OCI-LY1 (cell line): ENCODE measurements at regions not wholly inside any gene's neighbourhood (a gene's known extent, or its start where the extent isn't known, plus 50 kb on each side); places are given as distances from the start of the nearest gene placed in this dataset.

ENCODE experiments used
- H2AFZ ChIP-seq: fragments of 200-600 bp; sonication (generic), shearing (Covaris generic); 2 replicates; pipeline ENCODE4 v1.6.0; 2014; ENCODE audit warnings: antibody characterized with exemption, mild to moderate bottlenecking, low read length
- H3F3A ChIP-seq: fragments of 200-600 bp; sonication (generic), shearing (Covaris generic); 2 replicates; pipeline ENCODE4 v1.6.0; 2014; ENCODE audit warnings: mild to moderate bottlenecking, antibody characterized with exemption, low read length, moderate library complexity; ENCODE audit not compliant: insufficient read depth
- H3K27ac ChIP-seq: fragments of 200-600 bp; sonication (generic); 2 replicates; pipeline ENCODE4 v1.5.1; 2014; ENCODE audit warnings: low read length, mixed run types, mild to moderate bottlenecking, low read depth; ENCODE audit not compliant: poor library complexity, severe bottlenecking
- H3K27me3 ChIP-seq: fragments of 200-600 bp; sonication (generic); 2 replicates; pipeline ENCODE4 v1.6.0; 2014; ENCODE audit warnings: antibody characterized with exemption, mild to moderate bottlenecking, low read length, moderate library complexity; ENCODE audit not compliant: insufficient read depth
- H3K36me3 ChIP-seq: fragments of 200-600 bp; sonication (generic); 2 replicates; pipeline ENCODE4 v1.6.1; 2014; ENCODE audit warnings: mild to moderate bottlenecking, antibody characterized with exemption, low read length, moderate library complexity, mixed read lengths; ENCODE audit not compliant: insufficient read depth
- H3K4me1 ChIP-seq: fragments of 200-600 bp; sonication (generic); 2 replicates; pipeline ENCODE4 v1.5.1; 2014; ENCODE audit warnings: mild to moderate bottlenecking, low read length, moderate library complexity; ENCODE audit not compliant: insufficient read depth, severe bottlenecking
- H3K4me2 ChIP-seq: fragments of 200-600 bp; sonication (generic), shearing (Covaris generic); 2 replicates; pipeline ENCODE4 v1.6.1; 2014; ENCODE audit warnings: low read length
- H3K4me3 ChIP-seq: fragments of 200-600 bp; sonication (generic); 2 replicates; pipeline ENCODE4 v1.5.1; 2014; ENCODE audit warnings: low read length, low read depth, mild to moderate bottlenecking, mixed read lengths; ENCODE audit not compliant: poor library complexity, severe bottlenecking
- H3K79me2 ChIP-seq: fragments of 200-600 bp; shearing (Covaris generic); 2 replicates; pipeline ENCODE4 v1.6.1; 2016; ENCODE audit warnings: mixed run types, low read length, mixed read lengths; ENCODE audit not compliant: insufficient read depth
- H3K9ac ChIP-seq: fragments of 200-600 bp; sonication (generic), shearing (Covaris generic); 2 replicates; pipeline ENCODE4 v1.6.1; 2014; ENCODE audit warnings: mild to moderate bottlenecking, low read length, mixed read lengths
- H3K9me2 ChIP-seq: fragments of 200-600 bp; sonication (generic), shearing (Covaris generic); 2 replicates; pipeline ENCODE4 v1.6.1; 2014; ENCODE audit warnings: low read depth, mild to moderate bottlenecking, low read length, mixed read lengths
- H3K9me3 ChIP-seq: fragments of 200-600 bp; shearing (Covaris generic); 2 replicates; pipeline ENCODE4 v1.6.1; 2014; ENCODE audit warnings: low read length, mixed read lengths
- H4K20me1 ChIP-seq: fragments of 200-600 bp; sonication (generic), shearing (Covaris generic); 2 replicates; pipeline ENCODE4 v1.6.0; 2016; ENCODE audit warnings: mild to moderate bottlenecking, low read length; ENCODE audit not compliant: insufficient read depth
- CTCF ChIP-seq: fragments of 200-600 bp; sonication (generic), shearing (Covaris generic); IDR thresholded peaks from 2 replicates; pipeline ENCODE4 v1.5.1; 2017; ENCODE audit warnings: mild to moderate bottlenecking, antibody characterized with exemption, low read length, moderate library complexity, mixed read lengths
- EZH2 ChIP-seq: fragments of 200-600 bp; sonication (generic), shearing (Covaris generic); IDR thresholded peaks from 2 replicates; pipeline ENCODE4 v1.8.0; 2017; ENCODE audit warnings: borderline replicate concordance, mixed run types, mild to moderate bottlenecking, antibody characterized with exemption, low read length, moderate library complexity, mixed read lengths

DNA sequence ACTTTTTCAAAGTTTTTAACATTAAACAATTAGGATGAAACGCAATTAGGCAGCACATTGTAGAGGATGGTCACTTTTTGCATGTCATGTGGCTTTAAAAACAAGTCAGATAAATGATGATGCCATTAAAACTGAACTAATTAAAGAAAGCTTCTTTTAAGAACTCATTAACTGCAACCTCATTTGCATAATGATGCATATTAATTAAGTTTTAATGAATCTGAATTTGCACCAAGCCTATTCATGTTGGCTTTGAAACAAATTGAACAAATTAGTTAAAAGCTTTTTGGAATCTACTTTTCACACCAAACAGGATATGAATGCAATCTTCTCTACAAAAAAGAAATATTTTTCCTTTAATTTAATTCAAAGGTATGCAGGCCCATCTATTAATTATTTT is 499.0 kb downstream of the VRK1 start:
- Histone ChIP-seq H3K4me2 (no peak overlapping the region), H3K9ac (no peak overlapping the region), H3K9me3 (no peaks in the 10 kb centered on the region), H3K27ac (no peak overlapping the region), H3K27me3 (no peaks in the 10 kb centered on the region), H3K4me1 (no peaks in the 10 kb centered on the region), H3K4me3 (no peak overlapping the region), H3K9me2 (no peaks in the 10 kb centered on the region), H3F3A (no peaks in the 10 kb centered on the region), H3K79me2 (no peaks in the 10 kb centered on the region), H4K20me1 (no peaks in the 10 kb centered on the region), H2AFZ (no peak overlapping the region), H3K36me3 (no peaks in the 10 kb centered on the region)
- TF ChIP-seq EZH2 (no peak), CTCF (no peak)

DNA sequence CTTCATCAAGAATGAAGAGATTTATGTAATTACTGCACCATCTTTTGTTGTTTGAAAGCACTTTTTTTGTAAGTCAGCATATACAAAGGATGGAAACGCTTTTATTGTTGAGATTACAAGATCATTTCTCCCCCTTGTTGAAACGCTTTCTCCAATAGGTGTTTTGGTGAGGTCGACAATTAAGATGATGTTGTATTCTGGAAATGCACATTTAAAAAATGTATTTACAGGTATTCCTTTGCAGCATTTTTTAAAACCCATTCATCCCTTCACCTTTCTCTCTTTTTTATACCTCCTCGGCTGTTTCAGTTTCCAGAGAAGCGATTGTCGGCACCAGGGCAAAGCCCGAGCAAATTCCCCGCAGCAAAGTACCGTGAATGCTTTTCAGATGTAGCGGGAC is 499.9 kb downstream of the VRK1 start:
- no peaks in the 10 kb centered on the region for H3K79me2 ChIP-seq
- H2AFZ ChIP-seq: no peak overlapping the region
- H3F3A ChIP-seq: no peaks in the 10 kb centered on the region
- no peak overlapping the region for H3K27ac ChIP-seq
- H3K4me1 ChIP-seq: no peaks in the 10 kb centered on the region
- H3K4me2 ChIP-seq: no peak overlapping the region
- TF ChIP-seq EZH2: no peak
- TF ChIP-seq CTCF: no peak
- no peaks in the 10 kb centered on the region for H3K9me3 ChIP-seq
- no peaks in the 10 kb centered on the region for H4K20me1 ChIP-seq
- H3K9ac ChIP-seq: no peak overlapping the region
- H3K27me3 ChIP-seq: no peaks in the 10 kb centered on the region
- no peaks in the 10 kb centered on the region for H3K9me2 ChIP-seq
- no peak overlapping the region for H3K4me3 ChIP-seq
- H3K36me3 ChIP-seq: no peaks in the 10 kb centered on the region

GRCh38 chr14:97298331-97298730 is 501.1 kb downstream of the VRK1 start:
- H3K9me3 ChIP-seq: no peaks in the 10 kb centered on the region
- H3K27ac ChIP-seq: no peak overlapping the region
- H3K36me3 ChIP-seq: no peaks in the 10 kb centered on the region
- H3K9me2 ChIP-seq: no peaks in the 10 kb centered on the region
- no peak overlapping the region for H3K4me3 ChIP-seq
- H2AFZ ChIP-seq: no peak overlapping the region
- no peaks in the 10 kb centered on the region for H3K4me1 ChIP-seq
- H3K79me2 ChIP-seq: no peaks in the 10 kb centered on the region
- no peaks in the 10 kb centered on the region for H4K20me1 ChIP-seq
- H3K4me2 ChIP-seq: no peak overlapping the region
- no peak overlapping the region for H3K9ac ChIP-seq
- TF ChIP-seq EZH2 (no peak), CTCF (peak; percentile 41; the same call in 1 of the 2 replicates)
- no peaks in the 10 kb centered on the region for H3F3A ChIP-seq
- no peaks in the 10 kb centered on the region for H3K27me3 ChIP-seq
